ENCODE measurements at regions not wholly inside any gene's neighbourhood (a gene's known extent, or its start where the extent isn't known, plus 50 kb on each side); places are given as distances from the start of the nearest gene placed in this dataset.

DNA sequence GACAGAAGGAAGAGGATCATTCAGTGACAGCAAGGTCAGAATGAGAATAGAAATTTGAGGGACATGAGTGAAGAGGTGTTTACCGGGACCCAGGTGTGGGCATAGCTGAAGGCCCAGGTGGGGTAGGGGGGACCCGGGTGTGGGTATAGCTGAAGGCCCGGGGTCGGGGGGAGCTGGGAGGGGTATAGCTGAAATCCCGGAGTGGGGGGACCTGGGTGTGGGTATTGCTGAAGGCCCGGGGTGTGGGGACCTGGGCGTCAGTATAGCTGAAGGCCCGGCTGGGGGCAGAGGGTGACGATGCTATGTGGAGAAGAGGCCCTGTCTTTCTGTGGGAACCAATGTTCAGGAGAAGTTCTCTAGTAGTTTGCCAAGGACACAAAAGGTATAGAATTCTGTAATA lies 183.0 kb upstream of the PITRM1 start:
- no peak for DNase-seq
- no peak for TF ChIP-seq POLR2A (IDR thresholded peaks at IDR 0.05)
- TF ChIP-seq, protein P1, sequence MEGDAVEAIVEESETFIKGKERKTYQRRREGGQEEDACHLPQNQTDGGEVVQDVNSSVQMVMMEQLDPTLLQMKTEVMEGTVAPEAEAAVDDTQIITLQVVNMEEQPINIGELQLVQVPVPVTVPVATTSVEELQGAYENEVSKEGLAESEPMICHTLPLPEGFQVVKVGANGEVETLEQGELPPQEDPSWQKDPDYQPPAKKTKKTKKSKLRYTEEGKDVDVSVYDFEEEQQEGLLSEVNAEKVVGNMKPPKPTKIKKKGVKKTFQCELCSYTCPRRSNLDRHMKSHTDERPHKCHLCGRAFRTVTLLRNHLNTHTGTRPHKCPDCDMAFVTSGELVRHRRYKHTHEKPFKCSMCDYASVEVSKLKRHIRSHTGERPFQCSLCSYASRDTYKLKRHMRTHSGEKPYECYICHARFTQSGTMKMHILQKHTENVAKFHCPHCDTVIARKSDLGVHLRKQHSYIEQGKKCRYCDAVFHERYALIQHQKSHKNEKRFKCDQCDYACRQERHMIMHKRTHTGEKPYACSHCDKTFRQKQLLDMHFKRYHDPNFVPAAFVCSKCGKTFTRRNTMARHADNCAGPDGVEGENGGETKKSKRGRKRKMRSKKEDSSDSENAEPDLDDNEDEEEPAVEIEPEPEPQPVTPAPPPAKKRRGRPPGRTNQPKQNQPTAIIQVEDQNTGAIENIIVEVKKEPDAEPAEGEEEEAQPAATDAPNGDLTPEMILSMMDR (IDR thresholded peaks at IDR 0.05) = no peak
- intact Hi-C loops (cut with DNase I) = no loop called here
- Histone ChIP-seq H3K27me3 (no peaks in the 10 kb centered on the region), H3K4me3 (no peak overlapping the region), H3K4me1 (no peaks in the 10 kb centered on the region), H3K36me3 (no peaks in the 10 kb centered on the region), H3K9me3 (peaks cover 0 to 8% (median 0%) of the 10 kb centered on the region in 3 donors), H3K27ac (no peak overlapping the region)
- WGBS, 2 donors = 86 to 90% methylated on average over 7 to 9 of the region's 9 CpGs

DNA sequence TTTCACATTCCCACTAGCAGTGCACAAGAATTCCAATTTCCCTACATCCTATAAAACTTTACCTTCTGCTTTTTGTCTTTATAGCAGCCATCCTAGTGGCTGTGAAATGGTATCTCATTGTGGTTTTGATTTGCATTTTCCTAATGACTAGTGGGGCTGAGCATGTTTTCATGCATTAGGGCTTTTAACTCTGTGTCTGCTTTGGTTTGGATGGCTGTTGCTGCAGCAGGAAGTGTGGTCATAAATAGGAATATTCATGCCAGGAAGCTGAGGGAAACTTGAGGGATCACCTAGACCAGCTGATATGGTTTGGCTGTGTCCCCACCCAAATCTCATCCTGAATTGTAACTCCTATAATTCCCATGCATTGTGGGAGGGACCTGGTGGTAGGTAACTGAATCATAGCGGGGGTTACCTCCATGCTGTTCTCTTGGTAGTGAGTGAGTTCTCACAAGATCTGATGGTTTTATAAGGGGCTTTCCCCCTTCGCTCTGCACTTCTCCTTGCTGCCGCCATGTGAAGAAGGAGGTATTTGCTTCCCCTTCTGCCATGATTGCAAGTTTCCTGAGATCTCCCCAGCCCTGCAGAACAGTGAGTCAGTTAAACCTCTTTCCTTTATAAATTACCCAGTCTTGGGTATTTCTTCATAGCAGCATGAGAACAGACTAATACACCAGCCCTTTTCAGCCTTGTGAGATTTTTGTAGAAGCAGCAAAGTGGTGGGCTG lies 181.8 kb upstream of the PITRM1 start:
- 75 to 80% methylated on average over 3 of the region's 3 CpGs for WGBS, 2 donors
- Histone ChIP-seq H3K4me1 (no peaks in the 10 kb centered on the region), H3K27ac (no peak overlapping the region), H3K9me3 (peaks cover 0 to 5% (median 0%) of the 10 kb centered on the region in 3 donors), H3K27me3 (no peaks in the 10 kb centered on the region), H3K36me3 (no peaks in the 10 kb centered on the region), H3K4me3 (no peak overlapping the region)
- no peak for DNase-seq
- intact Hi-C loops (cut with DNase I) = no loop called here
- TF ChIP-seq, protein P1 (IDR thresholded peaks at IDR 0.05) = no peak

DNA sequence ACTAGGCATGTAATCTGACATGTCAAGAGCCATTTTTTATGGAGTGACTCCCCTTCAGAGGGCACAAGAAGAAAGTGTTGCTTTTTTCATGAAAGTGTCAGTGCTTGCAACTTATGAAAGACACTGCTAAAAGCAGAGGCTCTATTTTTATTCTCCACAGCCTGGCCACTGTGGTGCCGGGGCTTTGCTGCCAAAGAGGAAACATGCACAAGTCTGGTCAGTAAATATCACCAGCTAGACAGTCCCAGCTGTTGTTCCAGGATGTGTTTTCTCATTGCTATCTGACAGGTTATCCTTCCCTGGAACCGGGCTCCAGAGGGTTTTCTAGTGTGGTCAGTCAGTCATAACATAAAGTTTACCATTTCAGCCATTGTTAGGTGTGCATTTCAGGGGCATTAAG lies 180.7 kb upstream of the PITRM1 start:
- 25 to 35% methylated on average over 2 of the region's 2 CpGs for WGBS, 2 donors
- H3K4me1 ChIP-seq = no peaks in the 10 kb centered on the region
- H3K4me3 ChIP-seq = no peak overlapping the region
- intact Hi-C loops (cut with DNase I) = no loop called here
- no peaks in the 10 kb centered on the region for H3K36me3 ChIP-seq
- H3K9me3 ChIP-seq = no peaks in the 10 kb centered on the region
- no peak for DNase-seq
- H3K27ac ChIP-seq = no peak overlapping the region
- no peak for TF ChIP-seq POLR2A (IDR thresholded peaks at IDR 0.05)
- TF ChIP-seq, protein P1 (IDR thresholded peaks at IDR 0.05) = no peak
- H3K27me3 ChIP-seq = no peaks in the 10 kb centered on the region

DNA sequence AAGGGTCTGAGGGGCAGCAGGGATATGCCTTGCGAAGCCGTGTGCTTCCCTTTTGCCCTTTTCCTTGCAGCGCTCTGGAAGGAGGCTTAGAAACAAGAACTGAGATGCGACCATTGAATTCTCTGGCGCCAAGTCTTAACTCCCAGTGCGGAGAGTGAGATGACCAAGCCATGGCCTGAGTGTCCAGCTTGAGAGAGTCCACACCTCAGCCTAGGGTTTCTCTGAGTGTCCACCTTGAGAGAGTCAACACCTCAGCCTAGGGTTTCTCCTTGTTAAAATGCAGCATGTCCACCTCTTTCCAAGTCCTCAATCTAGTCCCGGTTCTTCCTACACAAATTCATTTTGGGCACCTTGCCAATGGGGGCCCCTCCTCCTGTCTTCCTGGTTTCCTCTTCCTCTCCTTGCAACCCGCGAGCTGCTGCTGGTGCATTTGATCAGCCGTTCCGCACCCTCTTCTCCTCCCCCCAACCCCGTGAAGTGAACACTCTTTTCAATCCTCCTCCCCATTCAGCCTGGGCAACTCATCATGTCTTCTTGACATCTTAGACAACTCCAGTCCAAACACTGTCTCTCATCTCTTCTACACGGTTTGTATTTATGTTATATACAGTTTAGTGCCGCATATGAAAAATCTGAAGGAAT lies 178.2 kb upstream of the PITRM1 start:
- H3K9me3 ChIP-seq = no peaks in the 10 kb centered on the region
- intact Hi-C loops (cut with DNase I) = no loop called here
- H3K36me3 ChIP-seq = no peaks in the 10 kb centered on the region
- 58 to 65% methylated on average over 14 of the region's 14 CpGs for WGBS, 2 donors
- no peak for DNase-seq
- no peak overlapping the region for H3K27ac ChIP-seq
- H3K4me3 ChIP-seq = no peak overlapping the region
- TF ChIP-seq, protein P1 (IDR thresholded peaks at IDR 0.05) = no peak
- no peak for TF ChIP-seq POLR2A (IDR thresholded peaks at IDR 0.05)
- H3K4me1 ChIP-seq = no peaks in the 10 kb centered on the region
- peaks cover 0 to 1% (median 0%) of the 10 kb centered on the region in 4 donors for H3K27me3 ChIP-seq

DNA sequence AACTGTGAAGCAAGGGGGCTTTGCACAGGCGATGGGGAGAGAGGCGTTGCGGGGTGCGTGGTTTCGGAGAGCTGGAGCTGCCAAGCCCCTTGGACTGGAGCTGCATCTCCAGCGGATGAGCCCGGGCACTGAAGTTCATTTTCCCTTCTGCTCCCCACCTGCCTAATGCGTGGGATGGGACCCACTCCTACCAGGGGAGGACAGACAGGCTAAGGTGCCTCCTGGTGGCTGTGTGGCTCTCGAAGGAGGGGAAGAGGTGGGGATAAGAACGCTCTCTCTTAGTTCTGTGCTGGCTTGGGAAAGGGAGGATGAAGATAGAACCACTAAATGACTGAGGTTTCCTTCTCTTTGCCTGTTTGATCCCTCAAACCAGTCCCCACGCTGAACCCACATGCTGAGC lies 177.6 kb upstream of the PITRM1 start:
- TF ChIP-seq, protein P1 (IDR thresholded peaks at IDR 0.05) = no peak
- TF ChIP-seq POLR2A (IDR thresholded peaks at IDR 0.05) = no peak
- Histone ChIP-seq H3K36me3 (no peaks in the 10 kb centered on the region), H3K27ac (no peak overlapping the region), H3K9me3 (no peaks in the 10 kb centered on the region), H3K4me3 (no peak overlapping the region), H3K27me3 (peaks cover 0 to 7% (median 0%) of the 10 kb centered on the region in 4 donors), H3K4me1 (no peaks in the 10 kb centered on the region)
- no peak for DNase-seq
- intact Hi-C loops (cut with DNase I) = no loop called here
- WGBS, 2 donors = 83 to 87% methylated on average over 10 to 11 of the region's 11 CpGs
